HCT116 (cell line): ENCODE measurements at regions not wholly inside any gene's neighbourhood (a gene's known extent, or its start where the extent isn't known, plus 50 kb on each side); places are given as distances from the start of the nearest gene placed in this dataset.

Experiments
- ATAC-seq: fragments of 200-7000 bp; cut with Tn5 transposase; 2 replicates; pipeline ENCODE4 v1.9.1; 2020; ENCODE audit warnings: mild to moderate bottlenecking, moderate library complexity
- BruUV-seq: library from RNA; stranded (reverse); fragments of 400-500 nt; replicated peaks from 2 replicates; lab custom pipeline; 2021; lab: Mats Ljungman, UMichigan
- CTCF ChIA-PET: fragments of 300-600 bp; sonication (Branson Sonifier 250); formaldehyde crosslinking; loops from one replicate; lab custom pipeline; 2021; ENCODE audit warnings: antibody characterized with exemption; lab: Charles Lee
- POLR2A ChIA-PET: fragments of 300-600, 350-600 bp; sonication (Branson Sonifier 250); formaldehyde crosslinking; loops from one replicate; lab custom pipeline; 2021; ENCODE audit warnings: antibody characterized with exemption; lab: Charles Lee
- RAD21 ChIA-PET, 2 experiments: fragments of 300-600 bp; sonication (Branson Sonifier 250); formaldehyde crosslinking; loops; one replicate each; lab custom pipeline; 2023; ENCODE audit warnings: low total read pairs in 2 of 2; ENCODE audit not compliant: uncharacterized antibody in 2 of 2, unreplicated experiment in 2 of 2, low non-redundant PET in 1 of 2; lab: Charles Lee
- DNase-seq: peaks from one replicate; pipeline ENCODE4 v3.0.0-alpha.2; 2010; ENCODE audit warnings: low read depth, low spot score
- H2AFZ ChIP-seq: fragments of 200-600 bp; shearing (Covaris generic), sonication (generic); 2 replicates; pipeline ENCODE4 v1.6.1; 2017; ENCODE audit warnings: low read depth, mixed run types, mixed read lengths, antibody characterized with exemption, low read length; ENCODE audit not compliant: poor library complexity, severe bottlenecking
- H3K27ac ChIP-seq: 2 replicates; pipeline ENCODE4 v1.5.1; 2012; ENCODE audit warnings: low read depth, low read length
- H3K27me3 ChIP-seq: fragments of 200-600 bp; sonication (generic); 2 replicates; pipeline ENCODE4 v1.6.1; 2016; ENCODE audit warnings: mixed run types, low read length, mixed read lengths; ENCODE audit not compliant: insufficient read depth
- H3K36me3 ChIP-seq, 2 experiments: fragments of 200-500 bp in 1 of 2; fragments of 200-600 bp in 1 of 2; sonication (Bioruptor generic) in 1 of 2; sonication (generic) in 1 of 2; 2 replicates each; pipeline versions ENCODE4 v1.5.1 to v1.6.1; 2014 to 2016; ENCODE audit warnings: low read length in 2 of 2, inconsistent platforms in 1 of 2, mixed read lengths in 1 of 2, mixed run types in 1 of 2; ENCODE audit not compliant: insufficient read depth in 2 of 2, control insufficient read depth in 1 of 2
- H3K4me1 ChIP-seq, 2 experiments: fragments of 200-600 bp in 1 of 2; sonication (generic) in 1 of 2; 2 replicates each; pipeline versions ENCODE4 v1.5.1 to v1.6.1; 2012 to 2017; ENCODE audit warnings: low read length in 2 of 2, inconsistent platforms in 1 of 2, mild to moderate bottlenecking in 1 of 2, mixed read lengths in 1 of 2, mixed run types in 1 of 2, moderate library complexity in 1 of 2; ENCODE audit not compliant: insufficient read depth in 2 of 2, control insufficient read depth in 1 of 2
- H3K4me2 ChIP-seq: fragments of 200-600 bp; sonication (generic); 2 replicates; pipeline ENCODE4 v1.6.1; 2017; ENCODE audit warnings: mixed run types, low read length, mixed read lengths
- H3K4me3 ChIP-seq, 2 experiments: fragments of 200-600 bp in 1 of 2; sonication (generic) in 1 of 2; replicated peaks in 1 of 2; 2 replicates each; pipeline ENCODE4 v1.5.1; 2011 to 2016; ENCODE audit warnings: low read length in 2 of 2, control low read depth in 1 of 2, low read depth in 1 of 2, mild to moderate bottlenecking in 1 of 2, mixed read lengths in 1 of 2, mixed run types in 1 of 2
- H3K79me2 ChIP-seq: fragments of 200-600 bp; sonication (generic); 2 replicates; pipeline ENCODE4 v1.6.1; 2017; ENCODE audit warnings: mild to moderate bottlenecking, mixed run types, low read length, moderate library complexity, mixed read lengths; ENCODE audit not compliant: insufficient read depth
- H3K9ac ChIP-seq: fragments of 200-600 bp; sonication (generic); 2 replicates; pipeline ENCODE4 v1.6.1; 2016; ENCODE audit warnings: low read length, mixed read lengths
- H3K9me2 ChIP-seq: fragments of 200-600 bp; sonication (generic), shearing (Covaris generic); 2 replicates; pipeline ENCODE4 v1.6.1; 2017; ENCODE audit warnings: mixed run types, mild to moderate bottlenecking, moderate library complexity; ENCODE audit not compliant: insufficient read depth
- H3K9me3 ChIP-seq, 2 experiments: fragments of 200-500 bp in 1 of 2; fragments of 200-600 bp in 1 of 2; sonication (Bioruptor generic) in 1 of 2; sonication (generic) in 1 of 2; 2 replicates each; pipeline ENCODE4 v1.6.1; 2014 to 2017; ENCODE audit warnings: low read length in 2 of 2, mixed read lengths in 2 of 2, inconsistent platforms in 1 of 2, low read depth in 1 of 2, mild to moderate bottlenecking in 1 of 2, mixed run types in 1 of 2, moderate library complexity in 1 of 2; ENCODE audit not compliant: control insufficient read depth in 1 of 2, insufficient read depth in 1 of 2
- H4K20me1 ChIP-seq: fragments of 200-600 bp; sonication (generic), shearing (Covaris generic); 2 replicates; pipeline ENCODE4 v1.6.1; 2017; ENCODE audit warnings: mixed run types, mild to moderate bottlenecking, moderate library complexity; ENCODE audit not compliant: insufficient read depth
- CBX3 ChIP-seq: IDR thresholded peaks from 2 replicates; pipeline ENCODE4 v1.6.1; 2012; ENCODE audit warnings: low read depth
- EGR1 ChIP-seq: IDR thresholded peaks from 2 replicates; pipeline ENCODE4 v1.6.1; 2012; ENCODE audit warnings: low read depth
- intact Hi-C: fragments of 100-400 bp; cut with micrococcal nuclease; formaldehyde crosslinking; loops from 2 replicates; pipeline ENCODE4 v1.10.0; 2022
- TF ChIP-seq, protein P1 (sequence below): IDR thresholded peaks from 2 replicates; pipeline ENCODE4 v1.6.1; 2012

DNA sequence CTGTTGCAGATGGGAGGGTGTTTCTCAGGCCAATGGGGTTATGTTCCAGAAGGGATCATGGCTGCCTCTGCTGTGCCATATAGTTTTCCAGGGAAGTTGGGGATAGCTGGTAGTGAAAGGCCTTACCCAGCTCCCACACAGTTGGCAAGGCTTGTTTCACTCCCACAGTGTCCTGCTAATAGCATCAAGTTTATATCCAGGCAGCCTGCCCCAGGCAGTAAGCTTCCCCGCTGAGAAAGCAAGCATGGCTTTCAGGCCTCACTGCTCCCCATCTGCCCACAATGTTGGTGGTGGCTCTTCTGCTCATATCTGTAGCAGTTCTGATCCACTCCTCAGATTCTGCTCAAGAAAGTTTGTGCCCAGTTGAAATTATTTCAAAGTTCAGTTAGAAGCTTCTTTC is 50.9 kb upstream of the DCBLD2 start:
- H3K4me2 ChIP-seq = peak overlapping the region; percentile 44
- no TSS peak for BruUV-seq
- intact Hi-C loops = no loop called here
- H4K20me1 ChIP-seq = no peaks in the 10 kb centered on the region
- TF ChIP-seq CBX3 (no peak), EGR1 (no peak)
- TF ChIP-seq, protein P1, sequence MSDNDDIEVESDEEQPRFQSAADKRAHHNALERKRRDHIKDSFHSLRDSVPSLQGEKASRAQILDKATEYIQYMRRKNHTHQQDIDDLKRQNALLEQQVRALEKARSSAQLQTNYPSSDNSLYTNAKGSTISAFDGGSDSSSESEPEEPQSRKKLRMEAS = no peak
- no peaks in the 10 kb centered on the region for H3K79me2 ChIP-seq
- no peak overlapping the region for H3K4me3 ChIP-seq
- no peaks in the 10 kb centered on the region for H3K9me2 ChIP-seq
- H3K36me3 ChIP-seq = no peaks in the 10 kb centered on the region
- CTCF ChIA-PET = interaction anchor here (1.1 to 1.5 kb wide), 2 partner anchors 42 to 54 kb away, joined by 3 read pairs; no protein-coding TSS in a partner anchor
- peak; percentile 13 for ATAC-seq
- peak overlapping the region; percentile 17; the same call in 1 of the 2 replicates for H3K9ac ChIP-seq
- RAD21 ChIA-PET = no interaction called here
- H3K27me3 ChIP-seq = no peaks in the 10 kb centered on the region
- no peaks in the 10 kb centered on the region for H3K9me3 ChIP-seq
- no peak for DNase-seq
- no peak overlapping the region for H2AFZ ChIP-seq
- H3K4me1 ChIP-seq = peaks cover 60% of the 10 kb centered on the region in 2 experiments
- peak overlapping the region; percentile 81 for H3K27ac ChIP-seq
- POLR2A ChIA-PET = interaction anchor here (0.7 to 5.0 kb wide), 7 partner anchors 9 to 50 kb away, joined by 3 to 58 read pairs (median 5); partner anchors contain the start of gene DCBLD2
